Endothelial cell (in vitro differentiated cells): ENCODE measurements at regions not wholly inside any gene's neighbourhood (a gene's known extent, or its start where the extent isn't known, plus 50 kb on each side); places are given as distances from the start of the nearest gene placed in this dataset.

Experiments used
- DNase-seq: peaks from one replicate; pipeline ENCODE4 v3.0.0; 2021; ENCODE audit warnings: low spot score
- H3K27ac Mint-ChIP-seq: one replicate; pipeline ENCODE4 v1.8.0; 2021; ENCODE audit warnings: mixed read lengths, inconsistent platforms; ENCODE audit not compliant: unreplicated experiment
- H3K27me3 Mint-ChIP-seq: one replicate; pipeline ENCODE4 v1.8.0; 2021; ENCODE audit warnings: mild to moderate bottlenecking, moderate library complexity, mixed read lengths, inconsistent platforms; ENCODE audit not compliant: unreplicated experiment
- H3K36me3 Mint-ChIP-seq: one replicate; pipeline ENCODE4 v1.8.0; 2021; ENCODE audit warnings: mild to moderate bottlenecking, low read depth, mixed read lengths, inconsistent platforms; ENCODE audit not compliant: unreplicated experiment
- H3K4me1 Mint-ChIP-seq: one replicate; pipeline ENCODE4 v1.8.0; 2021; ENCODE audit warnings: mild to moderate bottlenecking, mixed read lengths, inconsistent platforms; ENCODE audit not compliant: unreplicated experiment
- H3K4me3 Mint-ChIP-seq: one replicate; pipeline ENCODE4 v1.8.0; 2021; ENCODE audit warnings: mild to moderate bottlenecking, mixed read lengths, inconsistent platforms; ENCODE audit not compliant: unreplicated experiment
- H3K9me3 Mint-ChIP-seq: one replicate; pipeline ENCODE4 v1.8.0; 2021; ENCODE audit warnings: mixed read lengths, inconsistent platforms; ENCODE audit not compliant: unreplicated experiment
- TF ChIP-seq, protein P1 (sequence below): fragments of 200-600 bp; sonication (generic); IDR thresholded peaks from one replicate; pipeline ENCODE4 v1.5.0; 2021; ENCODE audit warnings: antibody characterized with exemption; ENCODE audit not compliant: unreplicated experiment

DNA sequence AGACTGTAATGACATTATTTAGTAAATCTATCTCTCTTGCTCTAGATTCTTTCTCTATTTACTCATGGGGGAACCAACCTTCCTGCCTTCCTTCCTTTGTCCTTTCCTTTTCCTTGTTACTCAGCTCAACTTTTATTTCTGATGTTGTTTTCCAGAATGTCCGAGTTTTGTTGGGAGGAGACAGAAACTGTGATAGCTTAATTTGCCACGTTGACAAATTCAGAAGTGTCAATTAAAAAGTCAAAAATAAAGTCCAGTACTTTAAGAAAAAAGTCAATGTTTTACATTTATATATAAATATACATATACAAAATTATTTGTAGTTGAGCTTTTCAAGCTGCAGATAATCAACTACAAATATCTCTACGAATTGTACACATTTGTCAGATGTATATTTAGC is 1187.7 kb downstream of the ADGRL3 start:
- DNase-seq = no peak
- TF ChIP-seq, protein P1, sequence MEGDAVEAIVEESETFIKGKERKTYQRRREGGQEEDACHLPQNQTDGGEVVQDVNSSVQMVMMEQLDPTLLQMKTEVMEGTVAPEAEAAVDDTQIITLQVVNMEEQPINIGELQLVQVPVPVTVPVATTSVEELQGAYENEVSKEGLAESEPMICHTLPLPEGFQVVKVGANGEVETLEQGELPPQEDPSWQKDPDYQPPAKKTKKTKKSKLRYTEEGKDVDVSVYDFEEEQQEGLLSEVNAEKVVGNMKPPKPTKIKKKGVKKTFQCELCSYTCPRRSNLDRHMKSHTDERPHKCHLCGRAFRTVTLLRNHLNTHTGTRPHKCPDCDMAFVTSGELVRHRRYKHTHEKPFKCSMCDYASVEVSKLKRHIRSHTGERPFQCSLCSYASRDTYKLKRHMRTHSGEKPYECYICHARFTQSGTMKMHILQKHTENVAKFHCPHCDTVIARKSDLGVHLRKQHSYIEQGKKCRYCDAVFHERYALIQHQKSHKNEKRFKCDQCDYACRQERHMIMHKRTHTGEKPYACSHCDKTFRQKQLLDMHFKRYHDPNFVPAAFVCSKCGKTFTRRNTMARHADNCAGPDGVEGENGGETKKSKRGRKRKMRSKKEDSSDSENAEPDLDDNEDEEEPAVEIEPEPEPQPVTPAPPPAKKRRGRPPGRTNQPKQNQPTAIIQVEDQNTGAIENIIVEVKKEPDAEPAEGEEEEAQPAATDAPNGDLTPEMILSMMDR = no peak
- no peaks in the 10 kb centered on the region for H3K36me3 Mint-ChIP-seq
- H3K27ac Mint-ChIP-seq = no peak overlapping the region
- H3K4me3 Mint-ChIP-seq = no peak overlapping the region
- peaks cover 2% of the 10 kb centered on the region for H3K27me3 Mint-ChIP-seq
- H3K9me3 Mint-ChIP-seq = no peaks in the 10 kb centered on the region
- H3K4me1 Mint-ChIP-seq = peaks cover 11% of the 10 kb centered on the region

GRCh38 chr4:62377700-62378099 is 1177.6 kb downstream of the ADGRL3 start:
- TF ChIP-seq, protein P1 = no peak
- Mint-ChIP-seq H3K36me3 (no peaks in the 10 kb centered on the region), H3K27me3 (no peaks in the 10 kb centered on the region), H3K9me3 (no peaks in the 10 kb centered on the region), H3K4me1 (peaks cover 4% of the 10 kb centered on the region), H3K27ac (no peak overlapping the region), H3K4me3 (no peak overlapping the region)
- no peak for DNase-seq

- H3K9me3 Mint-ChIP-seq = no peaks in the 10 kb centered on the region
- H3K27me3 Mint-ChIP-seq = no peaks in the 10 kb centered on the region
- H3K36me3 Mint-ChIP-seq = no peaks in the 10 kb centered on the region
- DNase-seq = no peak
- no peak overlapping the region for H3K4me3 Mint-ChIP-seq
- TF ChIP-seq, protein P1 = no peak
- peaks cover 4% of the 10 kb centered on the region for H3K4me1 Mint-ChIP-seq
- H3K27ac Mint-ChIP-seq = no peak overlapping the region
Measured at GRCh38 chr4:62377245-62377644, 1177.1 kb downstream of the ADGRL3 start.

GRCh38 chr4:62366939-62367338 is 1166.8 kb downstream of the ADGRL3 start:
- H3K27me3 Mint-ChIP-seq = peaks cover 2% of the 10 kb centered on the region
- no peaks in the 10 kb centered on the region for H3K4me1 Mint-ChIP-seq
- no peaks in the 10 kb centered on the region for H3K9me3 Mint-ChIP-seq
- H3K4me3 Mint-ChIP-seq = no peak overlapping the region
- no peak for DNase-seq
- no peaks in the 10 kb centered on the region for H3K36me3 Mint-ChIP-seq
- TF ChIP-seq, protein P1 = no peak
- no peak overlapping the region for H3K27ac Mint-ChIP-seq

DNA sequence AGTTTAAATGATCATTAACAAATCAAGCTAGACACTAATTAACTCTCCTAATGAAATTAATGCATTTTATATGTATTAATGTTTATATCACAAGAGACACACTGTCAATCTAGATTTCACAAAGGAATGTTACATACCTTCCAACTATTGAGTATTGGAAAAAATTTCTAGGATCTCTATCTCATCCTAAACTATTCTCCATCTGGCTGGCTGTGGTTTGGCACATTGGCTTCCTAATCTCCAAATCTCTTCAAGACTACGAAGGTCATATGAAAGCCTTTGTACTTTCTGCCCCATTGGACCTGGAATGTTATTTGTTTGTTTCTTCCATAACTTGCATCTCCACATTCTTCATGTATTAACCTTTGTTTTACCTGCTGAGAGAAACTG is 1160.0 kb downstream of the ADGRL3 start:
- Mint-ChIP-seq H3K27ac (no peak overlapping the region), H3K4me3 (no peak overlapping the region), H3K4me1 (peaks cover 5% of the 10 kb centered on the region), H3K9me3 (no peaks in the 10 kb centered on the region), H3K36me3 (no peaks in the 10 kb centered on the region), H3K27me3 (no peaks in the 10 kb centered on the region)
- TF ChIP-seq, protein P1 = no peak
- DNase-seq = no peak
